ENCODE measurements at regions not wholly inside any gene's neighbourhood (a gene's known extent, or its start where the extent isn't known, plus 50 kb on each side); places are given as distances from the start of the nearest gene placed in this dataset.

- H3K9ac ChIP-seq (ENCODE audit: low read depth, low read length) = no peak overlapping the region
- H4K8ac ChIP-seq (ENCODE audit: low read depth in 2 of 2, low read length in 2 of 2) = no peak overlapping the region
- H2BK15ac ChIP-seq (ENCODE audit: low read depth, low read length) = no peak overlapping the region
- dilution Hi-C loops (cut with HindIII; ENCODE audit: low sequenced_read_pairs, unreplicated experiment) = no loop called here
- no peaks in the 10 kb centered on the region for H3K4me1 ChIP-seq (ENCODE audit: control insufficient read depth, insufficient read depth, low read length)
- H4K20me1 ChIP-seq (ENCODE audit: insufficient read depth, low read length) = no peaks in the 10 kb centered on the region
- no peaks in the 10 kb centered on the region for H3K9me1 ChIP-seq (ENCODE audit: insufficient read depth, low read length)
- no peak overlapping the region for H2AK9ac ChIP-seq (replicated peaks; ENCODE audit: low read depth, low read length, poor library complexity)
- POLR2A ChIA-PET (ENCODE audit: unreplicated experiment) = no interaction called here
- no peak overlapping the region for H3K4ac ChIP-seq (ENCODE audit: low read depth, low read length)
- CTCF ChIA-PET = no interaction called here
- no peak overlapping the region for H4K91ac ChIP-seq (ENCODE audit: insufficient read depth, low read depth, low read length)
- no peak overlapping the region for H3K56ac ChIP-seq (ENCODE audit: extremely low read depth, insufficient read depth, low read length)
- H3K9me3 ChIP-seq (ENCODE audit: control insufficient read depth, insufficient read depth, low read length) = no peaks in the 10 kb centered on the region
- H3K36me3 ChIP-seq (ENCODE audit: control insufficient read depth, insufficient read depth, low read length) = no peaks in the 10 kb centered on the region
- no peak overlapping the region for H3K27ac ChIP-seq (ENCODE audit: insufficient read depth, low read length)
- H2AK5ac ChIP-seq (ENCODE audit: low read depth, low read length) = no peak overlapping the region
- BruUV-seq (replicated peaks) = no TSS peak
- H3K27me3 ChIP-seq (ENCODE audit: control insufficient read depth, insufficient read depth, low read length) = no peaks in the 10 kb centered on the region
- no peak overlapping the region for H3K23ac ChIP-seq (ENCODE audit: low read depth, low read length)
- TF ChIP-seq POLR2A (IDR thresholded peaks at IDR 0.05; ENCODE audit: low read depth, low read length) (no peak), SMC3 (IDR thresholded peaks at IDR 0.05; ENCODE audit: low read depth, low read length) (no peak), CTCF (conservative IDR thresholded peaks at IDR 0.05; ENCODE audit: low read depth, low read length) (no peak), RCOR1 (IDR thresholded peaks at IDR 0.05; ENCODE audit: insufficient replicate concordance, low read length) (no peak), BHLHE40 (IDR thresholded peaks at IDR 0.05; ENCODE audit: low read depth, low read length) (no peak), ELK1 (IDR thresholded peaks at IDR 0.05; ENCODE audit: borderline replicate concordance, low read depth, low read length) (no peak), FOS (IDR thresholded peaks at IDR 0.05; ENCODE audit: low read depth, low read length) (no peak), RFX5 (IDR thresholded peaks at IDR 0.05; ENCODE audit: low read depth, low read length) (no peak), MXI1 (IDR thresholded peaks at IDR 0.05; ENCODE audit: borderline replicate concordance, low read depth, low read length) (no peak), CHD1 (IDR thresholded peaks at IDR 0.05; ENCODE audit: low read depth, low read length) (no peak), RAD21 (IDR thresholded peaks at IDR 0.05; ENCODE audit: low read length) (no peak), MAZ (IDR thresholded peaks at IDR 0.05; ENCODE audit: borderline replicate concordance, low read depth, low read length) (no peak), NFE2L2 (IDR thresholded peaks at IDR 0.05; ENCODE audit: low read depth, low read length) (no peak), USF2 (IDR thresholded peaks at IDR 0.05; ENCODE audit: low read depth, low read length) (no peak)
- DNase-seq (no peak), ATAC-seq (ENCODE audit: low read depth) (no peak)
- H4K5ac ChIP-seq (ENCODE audit: low read depth, low read length) = no peak overlapping the region
- no peak overlapping the region for H2BK5ac ChIP-seq (ENCODE audit: low read depth, low read length, poor library complexity, severe bottlenecking)
- intact Hi-C loops (cut with micrococcal nuclease) = no loop called here
- no peaks in the 10 kb centered on the region for H3K79me1 ChIP-seq (ENCODE audit: low read depth in 1 of 2, low read length in 2 of 2)
- in situ Hi-C loops (cut with MboI; ENCODE audit: low sequenced_read_pairs) = no loop called here
- no CpG with 5 or more reads among the region's 1 CpG for WGBS, 2 experiments (ENCODE audit: extremely low coverage in 2 of 2, insufficient read length in 1 of 2)
- no peak overlapping the region for H2BK120ac ChIP-seq (ENCODE audit: low read depth, low read length)
- no peak overlapping the region for H2BK20ac ChIP-seq (ENCODE audit: low read depth, low read length)
- no peak overlapping the region for H2AFZ ChIP-seq (replicated peaks; ENCODE audit: low read length, poor library complexity)
- H3K4me2 ChIP-seq (ENCODE audit: low read depth, low read length) = no peak overlapping the region
- H3K18ac ChIP-seq (ENCODE audit: low read depth, low read length) = no peak overlapping the region
- no peak overlapping the region for H3K4me3 ChIP-seq (ENCODE audit: insufficient read depth, low read depth, low read length)
- H3K14ac ChIP-seq (replicated peaks; ENCODE audit: low read depth, low read length) = no peak overlapping the region
Observed at GRCh38 chr2:18804536-18804935, 215.2 kb upstream of the NT5C1B start.

Data from IMR-90 (cell line).